Astrocyte of the spinal cord (primary cell): ENCODE measurements at regions not wholly inside any gene's neighbourhood (a gene's known extent, or its start where the extent isn't known, plus 50 kb on each side); places are given as distances from the start of the nearest gene placed in this dataset.
A peak's percentile ranks its signal among the peaks of the same experiment; 100 is the strongest.

ENCODE experiments used
- DNase-seq: peaks from one replicate; pipeline ENCODE4 v3.0.0; 2011; ENCODE audit warnings: low read depth, low spot score
- H3K4me3 ChIP-seq: 2 replicates; pipeline ENCODE4 v1.5.1; 2011; ENCODE audit warnings: low read depth, mild to moderate bottlenecking, low read length, moderate library complexity
- in situ Hi-C: cut with HindIII; loops from 2 replicates; pipeline ENCODE4 v1.10.0; 2017; ENCODE audit warnings: low sequenced_read_pairs
- TF ChIP-seq, protein P1 (sequence below): IDR thresholded peaks from 2 replicates; pipeline ENCODE4 v1.5.1; 2012; ENCODE audit warnings: low read depth, mild to moderate bottlenecking, low read length, inconsistent platforms

DNA sequence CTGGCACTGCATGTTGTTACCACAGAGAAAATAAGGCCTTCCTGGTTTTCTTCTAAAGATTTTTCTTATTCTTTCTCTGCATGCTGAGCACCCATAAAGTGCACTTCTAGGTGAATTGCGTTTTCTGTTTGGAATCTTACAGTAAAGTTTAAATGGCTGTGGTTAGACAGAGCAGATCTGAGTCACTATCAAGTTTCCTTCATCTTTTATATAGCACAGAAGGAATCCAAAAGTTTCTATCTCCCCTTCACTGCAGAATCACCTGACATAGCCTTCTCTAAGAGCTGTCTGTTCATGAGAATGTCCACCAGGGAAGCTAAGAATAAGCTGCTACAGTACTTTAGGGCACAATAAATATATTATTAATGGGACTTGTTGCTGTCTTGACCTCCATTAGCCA, 455.5 kb upstream of the FAM241A start:
- DNase-seq: peak; percentile 33
- TF ChIP-seq, protein P1, sequence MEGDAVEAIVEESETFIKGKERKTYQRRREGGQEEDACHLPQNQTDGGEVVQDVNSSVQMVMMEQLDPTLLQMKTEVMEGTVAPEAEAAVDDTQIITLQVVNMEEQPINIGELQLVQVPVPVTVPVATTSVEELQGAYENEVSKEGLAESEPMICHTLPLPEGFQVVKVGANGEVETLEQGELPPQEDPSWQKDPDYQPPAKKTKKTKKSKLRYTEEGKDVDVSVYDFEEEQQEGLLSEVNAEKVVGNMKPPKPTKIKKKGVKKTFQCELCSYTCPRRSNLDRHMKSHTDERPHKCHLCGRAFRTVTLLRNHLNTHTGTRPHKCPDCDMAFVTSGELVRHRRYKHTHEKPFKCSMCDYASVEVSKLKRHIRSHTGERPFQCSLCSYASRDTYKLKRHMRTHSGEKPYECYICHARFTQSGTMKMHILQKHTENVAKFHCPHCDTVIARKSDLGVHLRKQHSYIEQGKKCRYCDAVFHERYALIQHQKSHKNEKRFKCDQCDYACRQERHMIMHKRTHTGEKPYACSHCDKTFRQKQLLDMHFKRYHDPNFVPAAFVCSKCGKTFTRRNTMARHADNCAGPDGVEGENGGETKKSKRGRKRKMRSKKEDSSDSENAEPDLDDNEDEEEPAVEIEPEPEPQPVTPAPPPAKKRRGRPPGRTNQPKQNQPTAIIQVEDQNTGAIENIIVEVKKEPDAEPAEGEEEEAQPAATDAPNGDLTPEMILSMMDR: no peak
- in situ Hi-C loops: no loop called here
- H3K4me3 ChIP-seq: no peak overlapping the region

DNA sequence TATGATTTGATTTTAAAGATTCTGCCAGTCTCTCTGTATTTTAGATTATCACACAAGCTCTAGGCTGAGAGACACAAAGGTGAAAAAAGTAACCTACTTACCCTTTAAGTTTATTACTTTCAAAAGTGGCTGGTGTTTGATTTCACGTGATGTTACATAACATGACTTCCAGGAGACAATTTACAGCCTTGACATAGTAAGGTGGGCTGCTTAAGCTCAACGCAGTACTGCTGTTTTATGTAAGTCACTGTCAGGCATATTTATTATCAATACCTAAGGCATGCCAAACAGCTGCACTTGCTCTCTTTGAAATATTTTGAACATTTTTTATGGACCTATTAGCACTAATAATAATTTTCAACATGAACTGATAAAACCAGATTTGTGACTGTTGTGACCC, 451.5 kb upstream of the FAM241A start:
- TF ChIP-seq, protein P1: no peak
- H3K4me3 ChIP-seq: no peak overlapping the region
- in situ Hi-C loops: no loop called here
- DNase-seq: no peak

DNA sequence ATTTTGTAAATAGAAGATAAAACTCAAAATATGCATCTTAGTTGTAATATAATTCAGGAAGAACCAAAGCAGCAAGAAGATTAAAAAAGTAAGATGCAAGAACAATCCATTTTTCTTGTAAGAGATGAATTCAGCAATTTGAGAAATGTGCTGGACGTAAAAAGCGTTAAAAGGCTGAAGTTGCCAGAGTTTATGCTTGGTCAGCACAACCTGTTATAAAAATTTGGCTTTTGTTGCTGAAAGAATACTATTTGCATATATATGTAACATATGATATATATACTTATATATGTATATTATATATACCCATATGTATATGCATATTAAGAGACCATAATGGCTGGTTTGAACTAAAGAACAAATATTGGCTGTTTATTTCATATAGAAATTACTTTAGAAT, 449.6 kb upstream of the FAM241A start:
- H3K4me3 ChIP-seq: no peak overlapping the region
- TF ChIP-seq, protein P1: no peak
- in situ Hi-C loops: no loop called here
- no peak for DNase-seq

DNA sequence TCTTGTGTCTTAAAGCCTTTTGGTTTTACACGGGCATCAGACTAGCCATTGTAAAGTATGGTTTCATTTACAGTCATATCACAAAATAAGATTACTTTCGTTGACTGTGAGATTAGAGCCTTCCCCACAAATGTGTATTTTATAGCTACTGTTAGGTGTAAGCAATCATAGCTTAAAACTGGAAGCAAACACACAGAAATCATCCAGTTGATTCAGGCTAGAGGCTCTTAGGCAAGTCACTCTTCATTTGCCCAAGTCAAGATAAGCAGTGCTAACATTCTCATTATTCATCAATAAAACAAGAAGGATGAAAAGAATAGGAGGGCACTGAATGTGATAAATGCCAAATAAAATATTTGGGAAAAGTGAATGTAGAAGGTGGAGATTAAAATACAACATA, 448.7 kb upstream of the FAM241A start:
- H3K4me3 ChIP-seq: no peak overlapping the region
- in situ Hi-C loops: no loop called here
- DNase-seq: no peak
- TF ChIP-seq, protein P1: no peak

DNA sequence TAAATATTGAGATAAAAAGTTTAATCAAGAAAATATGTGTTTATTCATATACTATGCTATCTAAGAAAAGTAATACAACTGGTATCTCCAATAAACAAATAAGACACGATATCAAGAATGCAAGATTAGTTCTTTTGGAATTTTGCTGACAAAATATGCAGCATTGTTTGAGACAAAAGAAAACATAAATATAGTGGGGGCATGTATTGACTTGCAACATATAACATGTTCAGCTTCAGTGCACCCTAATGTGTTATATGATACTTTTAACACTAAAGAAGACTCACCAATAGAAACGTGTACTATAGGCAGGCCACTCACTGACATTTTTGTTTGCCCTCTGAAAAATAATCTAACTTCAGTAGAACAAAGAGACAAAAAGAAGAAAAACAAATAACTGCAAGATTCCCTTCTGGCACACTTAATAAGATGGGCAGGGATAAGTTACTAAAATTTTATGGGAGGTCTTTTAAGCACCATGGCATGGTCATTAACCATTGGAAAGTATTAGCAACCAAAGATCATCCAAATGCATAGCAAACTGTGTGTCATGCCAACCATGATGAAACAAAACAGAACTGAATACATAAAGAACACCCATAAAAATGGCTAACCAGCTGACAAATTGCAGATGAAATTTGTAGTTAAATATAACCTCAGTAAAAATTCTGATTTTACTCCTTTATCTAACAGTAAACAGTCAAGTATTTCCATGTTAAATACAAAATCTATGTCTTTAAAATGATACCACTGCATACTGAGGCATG, 447.9 kb upstream of the FAM241A start:
- TF ChIP-seq, protein P1: no peak
- in situ Hi-C loops: no loop called here
- no peak for DNase-seq
- no peak overlapping the region for H3K4me3 ChIP-seq

DNA sequence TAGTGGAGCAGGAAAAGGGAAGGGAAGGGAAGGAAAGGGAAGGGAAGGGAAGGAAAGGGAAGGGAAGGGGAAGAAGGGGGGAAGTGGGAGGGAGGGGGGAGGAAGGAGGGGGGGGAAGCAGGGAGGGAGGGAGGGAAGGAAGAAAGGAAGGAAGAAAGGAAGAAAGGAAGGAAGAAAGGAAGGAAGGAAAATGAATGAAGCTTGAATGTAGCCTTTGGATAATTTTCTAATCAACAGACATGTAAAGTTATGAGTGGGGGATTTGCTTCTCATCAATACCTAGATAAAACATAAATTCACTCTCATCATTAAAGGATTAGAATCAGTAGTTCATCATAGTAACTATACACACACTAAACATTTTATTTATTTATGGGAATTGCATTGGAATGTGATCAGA, 446.9 kb upstream of the FAM241A start:
- DNase-seq: no peak
- no peak overlapping the region for H3K4me3 ChIP-seq
- TF ChIP-seq, protein P1: no peak
- in situ Hi-C loops: no loop called here
